AG08395 (cell line): ENCODE measurements at regions not wholly inside any gene's neighbourhood (a gene's known extent, or its start where the extent isn't known, plus 50 kb on each side); places are given as distances from the start of the nearest gene placed in this dataset.

Source experiments
- DNase-seq: peaks from one replicate; pipeline ENCODE4 v3.0.0; 2012; ENCODE audit warnings: mixed read lengths, low spot score

GRCh38 chr9:115943431-115944165 is 210.0 kb upstream of the PAPPA start:
- no peak for DNase-seq

DNA sequence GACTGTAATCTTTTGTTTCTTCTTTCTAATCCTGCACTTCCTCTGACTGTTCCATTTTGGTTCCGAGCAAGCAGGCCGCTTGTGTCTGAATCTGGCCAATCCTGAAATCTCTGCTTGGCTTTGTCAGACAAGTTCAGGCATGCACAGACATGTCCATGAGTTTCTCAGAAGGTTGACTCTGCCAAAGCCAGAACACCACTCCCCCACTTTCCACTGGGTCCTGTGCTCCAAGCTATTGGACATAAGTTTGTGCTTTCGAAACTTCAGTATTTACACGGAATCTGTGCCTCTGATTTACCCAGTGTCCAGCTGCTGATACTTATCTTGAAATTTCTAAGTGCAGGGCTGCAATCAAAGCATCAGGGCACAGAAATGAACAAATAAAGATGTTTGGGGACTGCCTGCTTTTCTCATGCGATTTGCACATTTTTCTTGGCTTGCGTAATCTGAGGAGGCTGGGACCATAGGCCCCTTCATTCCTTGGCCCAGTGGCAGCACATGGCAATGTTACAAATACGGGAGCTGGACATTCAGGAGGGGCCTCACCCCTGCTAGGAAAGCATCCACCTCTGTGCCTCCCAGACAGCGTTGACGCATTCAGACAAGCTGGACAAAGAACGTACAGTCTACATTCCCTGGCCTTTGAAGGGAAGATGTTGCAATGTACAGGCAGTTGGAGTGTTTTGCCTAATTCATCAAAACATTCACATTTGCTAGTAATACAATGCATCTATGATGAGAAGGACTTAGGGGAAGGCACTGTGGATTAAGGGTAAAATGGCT is 209.2 kb upstream of the PAPPA start:
- DNase-seq: peak; percentile 94

DNA sequence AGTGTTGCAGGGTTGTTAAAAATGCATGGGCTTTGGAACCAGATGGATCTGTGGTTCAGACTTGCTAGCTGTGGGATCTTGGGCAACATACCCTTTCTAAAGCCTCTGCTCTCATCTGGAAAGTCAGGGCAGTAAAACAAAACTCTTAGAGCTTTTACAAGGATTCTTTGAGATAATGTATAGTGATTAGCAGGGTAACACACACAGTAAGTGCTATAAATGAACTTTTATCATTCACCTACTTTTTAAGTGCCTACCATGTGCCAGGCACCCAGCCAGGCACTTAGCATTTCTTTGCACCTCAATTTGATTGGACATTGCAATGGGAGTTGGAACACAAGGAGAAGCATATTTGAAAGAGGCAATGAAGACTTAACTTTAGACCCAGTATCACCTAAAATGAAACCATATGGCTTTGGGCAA is 208.6 kb upstream of the PAPPA start:
- no peak for DNase-seq

- DNase-seq: no peak
These were observed 207.1 kb upstream of the PAPPA start for GRCh38 chr9:115946530-115946929.

- DNase-seq: no peak
These were observed 201.6 kb upstream of the PAPPA start for GRCh38 chr9:115951977-115952376.

- DNase-seq: peak; percentile 70
These were observed 200.9 kb upstream of the PAPPA start for GRCh38 chr9:115952430-115953292.

- DNase-seq: no peak
These were observed 197.2 kb upstream of the PAPPA start for GRCh38 chr9:115956371-115956770.

- no peak for DNase-seq
These were observed 196.0 kb upstream of the PAPPA start for GRCh38 chr9:115957585-115957984.

DNA sequence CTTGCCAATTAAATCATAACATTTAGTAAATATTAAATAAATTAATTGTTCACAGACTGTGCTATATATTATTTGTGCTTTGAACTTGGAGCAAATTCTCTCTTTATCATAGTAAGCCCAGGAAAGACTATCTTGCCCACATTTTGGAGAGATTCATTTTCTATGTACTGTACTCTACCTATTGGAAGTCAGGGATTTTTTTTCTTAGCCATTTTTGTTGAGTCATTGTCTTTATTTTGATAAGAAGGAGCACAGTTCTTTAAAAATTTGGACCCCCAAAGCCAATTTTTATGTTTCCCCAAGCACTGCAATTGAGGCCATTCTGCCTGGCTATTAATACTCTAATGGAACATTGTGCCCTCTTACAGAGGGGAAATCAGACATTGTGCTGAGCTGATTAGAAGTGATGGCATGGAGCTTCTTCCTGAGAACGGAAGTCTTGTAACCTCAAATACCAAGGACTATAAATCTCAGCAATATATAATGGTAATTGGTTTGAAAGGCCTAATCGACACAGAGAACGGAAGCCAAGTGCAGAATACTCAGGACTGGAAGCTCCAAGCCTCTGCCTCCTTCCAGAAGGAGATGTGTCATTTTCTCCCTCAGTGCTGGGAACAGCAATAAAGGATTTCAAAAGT is 188.8 kb upstream of the PAPPA start:
- DNase-seq: no peak

DNA sequence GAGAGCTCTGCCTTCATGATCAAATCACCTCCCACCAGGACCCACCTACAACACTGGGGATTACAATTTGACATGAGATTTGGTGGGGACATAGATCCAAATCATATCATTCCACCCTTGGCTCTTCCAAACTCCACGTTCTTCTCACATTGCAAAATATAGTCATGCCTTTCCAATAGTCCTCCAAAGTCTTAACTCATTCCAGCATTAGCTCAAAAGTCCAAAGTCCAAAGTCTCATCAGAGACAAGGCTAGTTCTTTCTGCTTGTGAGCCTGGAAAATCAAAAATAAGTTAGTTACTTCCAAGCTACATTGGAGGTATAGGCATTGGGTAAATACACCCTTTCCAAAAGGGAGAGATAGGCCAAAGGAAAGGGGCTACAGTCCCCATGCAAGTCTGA is 186.9 kb upstream of the PAPPA start:
- no peak for DNase-seq

DNA sequence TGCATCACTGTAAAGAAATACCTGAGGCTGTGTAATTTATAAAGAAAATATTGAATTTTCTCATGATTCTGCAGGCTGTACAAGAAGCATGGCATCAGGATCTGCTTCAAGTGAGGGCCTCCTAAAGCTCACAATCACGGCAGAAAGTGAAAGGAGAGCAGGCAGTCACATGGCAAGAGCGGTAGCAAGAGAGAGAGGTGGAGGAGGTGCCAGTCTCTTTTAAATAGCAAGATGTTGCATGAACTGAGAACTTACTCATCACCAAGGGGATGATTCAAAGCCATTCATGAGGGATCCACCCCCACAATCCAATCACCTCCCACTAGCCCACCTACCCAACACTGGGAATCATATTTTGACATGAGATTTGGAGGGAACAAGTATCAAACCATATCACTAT is 184.5 kb upstream of the PAPPA start:
- no peak for DNase-seq

DNA sequence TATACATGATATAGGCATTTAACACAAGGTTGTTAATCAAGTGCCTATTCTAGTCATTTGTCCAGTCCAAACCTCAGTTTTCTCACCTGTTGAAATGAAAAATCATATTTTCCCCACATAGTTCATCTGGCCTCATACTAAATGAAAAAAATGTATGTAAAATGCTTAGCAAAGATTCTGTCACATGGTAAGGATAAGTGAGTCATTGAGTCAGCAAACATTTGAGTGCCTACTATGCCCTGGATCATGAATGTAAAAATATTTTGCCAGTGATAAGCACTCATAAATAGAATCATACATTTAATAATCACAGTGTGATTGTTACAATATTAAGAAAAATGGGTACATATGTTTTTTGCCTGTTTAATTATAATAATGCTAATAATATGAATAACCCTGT is 181.2 kb upstream of the PAPPA start:
- no peak for DNase-seq

DNA sequence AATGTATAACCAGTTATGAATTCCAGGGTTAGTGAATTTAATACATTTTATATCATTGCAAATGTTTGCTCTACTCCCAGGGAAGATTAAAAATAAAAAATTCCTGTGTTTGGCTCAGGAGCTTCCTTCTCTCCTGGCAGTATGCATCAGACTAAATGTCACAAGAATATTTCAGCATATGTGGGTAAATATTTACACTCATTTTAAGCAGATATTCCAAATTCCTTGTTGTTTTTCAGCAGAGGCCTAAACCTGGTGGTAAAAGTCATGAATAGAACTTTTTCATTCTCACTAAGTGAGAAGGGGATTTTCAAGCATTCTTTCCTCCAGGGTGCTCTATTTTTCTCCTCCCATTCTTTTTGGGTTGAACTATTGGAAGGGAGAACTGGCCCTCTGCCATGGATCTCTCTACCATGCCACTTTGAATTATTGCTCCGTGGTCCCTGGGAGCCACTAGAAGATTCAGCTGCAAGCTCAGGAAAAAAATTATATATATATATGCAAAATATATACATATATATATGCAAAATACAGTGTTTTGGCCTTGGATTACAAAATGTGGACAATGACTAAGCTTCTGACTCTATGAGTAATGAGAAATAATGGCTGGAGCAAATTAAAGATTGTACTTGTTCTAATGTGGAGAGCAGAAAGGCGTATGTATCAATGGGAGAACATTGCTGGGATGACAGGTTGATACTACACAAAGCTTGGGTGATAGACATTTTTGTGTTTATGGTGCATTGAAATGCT is 180.6 kb upstream of the PAPPA start:
- DNase-seq: no peak

DNA sequence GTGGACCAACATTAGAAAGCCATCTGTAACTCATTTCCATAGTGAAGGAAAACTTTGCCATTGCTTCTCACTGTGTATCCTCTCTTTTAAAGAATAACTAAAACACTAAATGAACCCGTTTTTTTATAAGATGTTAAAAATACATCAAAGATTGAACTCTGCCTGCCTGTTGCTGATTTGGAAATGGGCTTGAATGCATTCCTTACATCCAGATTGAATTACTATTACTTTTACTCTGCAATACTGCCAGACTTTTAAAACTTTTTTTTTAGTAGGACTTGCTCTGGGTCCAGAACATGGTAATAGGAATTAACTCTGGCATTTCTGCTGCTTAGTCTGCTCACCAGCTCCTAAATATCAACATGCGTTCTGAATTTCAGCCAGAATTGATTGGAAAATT is 176.8 kb upstream of the PAPPA start:
- DNase-seq: no peak

DNA sequence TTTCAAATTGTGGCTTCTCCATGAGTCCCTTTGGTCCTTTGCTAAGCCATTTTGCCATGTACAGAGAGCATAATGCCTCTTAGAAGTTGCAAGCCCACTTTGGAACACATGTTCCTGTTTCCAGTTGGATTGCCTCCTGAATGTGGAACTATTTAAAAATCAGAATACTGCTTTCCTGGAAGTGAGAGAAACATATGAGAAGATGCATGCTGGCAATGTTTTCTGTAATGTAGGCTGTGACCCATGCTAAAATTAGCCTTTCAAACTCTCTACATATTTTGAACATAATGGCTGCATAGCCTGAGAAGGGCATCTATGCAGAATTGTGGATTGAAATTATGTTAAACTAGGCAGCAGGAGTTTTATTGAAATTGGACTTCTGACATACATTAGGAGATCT is 175.5 kb upstream of the PAPPA start:
- DNase-seq: no peak

- DNase-seq: no peak
These were observed 174.9 kb upstream of the PAPPA start for GRCh38 chr9:115978659-115979096.

GRCh38 chr9:115980054-115980453 is 173.5 kb upstream of the PAPPA start:
- no peak for DNase-seq

- DNase-seq: no peak
These were observed 173.1 kb upstream of the PAPPA start for GRCh38 chr9:115980502-115980901.

GRCh38 chr9:115980976-115981375 is 172.6 kb upstream of the PAPPA start:
- no peak for DNase-seq

DNA sequence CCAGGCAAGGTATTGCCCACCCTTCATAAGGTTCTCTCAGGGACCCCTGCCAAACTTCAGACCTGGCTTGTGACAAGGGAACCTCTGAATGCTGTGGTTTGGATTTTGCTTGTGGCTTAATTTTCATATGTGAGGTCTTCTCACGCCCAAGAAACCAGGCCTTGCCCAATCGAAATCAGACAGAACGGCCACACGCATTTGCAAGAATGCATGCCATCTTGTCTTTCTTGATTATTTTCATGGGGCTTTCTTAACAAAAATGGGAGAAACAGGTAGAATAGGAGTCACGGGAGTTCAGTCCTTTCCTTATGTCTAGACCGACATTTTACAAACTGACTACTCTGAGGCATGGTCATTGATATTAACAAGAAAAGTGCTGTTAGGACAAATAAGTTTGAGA is 170.2 kb upstream of the PAPPA start:
- no peak for DNase-seq

GRCh38 chr9:115985657-115986056 is 167.9 kb upstream of the PAPPA start:
- no peak for DNase-seq
